Muscle of leg (tissue), 3 donors: ENCODE measurements at regions not wholly inside any gene's neighbourhood (a gene's known extent, or its start where the extent isn't known, plus 50 kb on each side); places are given as distances from the start of the nearest gene placed in this dataset.

Experiments
- DNase-seq: peaks from one replicate; pipeline ENCODE4 v3.0.0; 2013
- H3K27ac ChIP-seq: one replicate; pipeline ENCODE4 v1.5.1; 2013; ENCODE audit warnings: mild to moderate bottlenecking, low read length, control low read depth
- H3K27me3 ChIP-seq: one replicate; pipeline ENCODE4 v1.6.1; 2013; ENCODE audit warnings: low read length; ENCODE audit not compliant: control insufficient read depth, insufficient read depth
- H3K36me3 ChIP-seq: one replicate; pipeline ENCODE4 v1.6.1; 2013; ENCODE audit warnings: low read length; ENCODE audit not compliant: control insufficient read depth, insufficient read depth
- H3K4me1 ChIP-seq: one replicate; pipeline ENCODE4 v1.6.1; 2013; ENCODE audit warnings: low read length; ENCODE audit not compliant: control insufficient read depth, insufficient read depth
- H3K4me3 ChIP-seq: one replicate; pipeline ENCODE4 v1.5.1; 2013; ENCODE audit warnings: low read length, control low read depth
- H3K9me3 ChIP-seq: replicated peaks from 2 replicates; pipeline ENCODE4 v1.6.1; 2013; ENCODE audit warnings: low read depth, low read length; ENCODE audit not compliant: control insufficient read depth
- WGBS: methylation state at CpG from one replicate; pipeline ENCODE4 v1.1.5; 2013; ENCODE audit warnings: missing lambda C conversion rate; ENCODE audit not compliant: insufficient coverage; 5-methylcytosine and 5-hydroxymethylcytosine counted together

GRCh38 chr4:100574607-100575006, 56.8 kb upstream of the EMCN start:
- Histone ChIP-seq H3K36me3 (no peaks in the 10 kb centered on the region), H3K4me1 (no peaks in the 10 kb centered on the region), H3K9me3 (no peaks in the 10 kb centered on the region), H3K4me3 (no peak overlapping the region), H3K27me3 (no peaks in the 10 kb centered on the region), H3K27ac (no peak overlapping the region)
- DNase-seq = no peak
- no CpG with 5 or more reads among the region's 2 CpGs for WGBS

DNA sequence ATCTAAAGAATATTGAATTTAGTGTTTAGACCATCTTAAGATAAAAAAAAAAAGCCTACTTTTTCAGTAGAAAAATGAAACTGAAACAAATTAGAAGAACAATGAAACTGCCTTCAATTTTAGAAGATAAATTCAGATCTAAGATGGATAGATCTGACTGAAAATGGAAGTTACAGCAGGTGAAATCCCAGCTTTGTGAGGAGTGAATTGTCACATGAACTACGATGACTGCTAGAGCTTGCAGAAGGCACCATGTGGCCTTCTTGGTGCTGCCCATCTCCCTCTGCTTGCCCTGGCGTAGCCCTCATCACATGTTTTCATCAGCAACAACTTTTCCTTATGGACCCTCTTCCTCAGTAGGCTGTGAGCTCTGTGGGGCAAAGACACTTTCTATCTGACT, 51.4 kb upstream of the EMCN start:
- WGBS = no CpG with 5 or more reads among the region's 2 CpGs
- no peaks in the 10 kb centered on the region for H3K9me3 ChIP-seq
- no peak overlapping the region for H3K27ac ChIP-seq
- H3K4me3 ChIP-seq = no peak overlapping the region
- H3K27me3 ChIP-seq = no peaks in the 10 kb centered on the region
- no peaks in the 10 kb centered on the region for H3K36me3 ChIP-seq
- no peaks in the 10 kb centered on the region for H3K4me1 ChIP-seq
- DNase-seq = no peak
